ENCODE measurements at regions not wholly inside any gene's neighbourhood (a gene's known extent, or its start where the extent isn't known, plus 50 kb on each side); places are given as distances from the start of the nearest gene placed in this dataset.

- Histone ChIP-seq H3K4me2 (ENCODE audit: low read length) (no peak overlapping the region), H2AFZ (ENCODE audit: low read depth, low read length) (no peak overlapping the region), H3K9ac (ENCODE audit: low read length) (no peak overlapping the region), H4K20me1 (ENCODE audit: insufficient read depth) (no peaks in the 10 kb centered on the region), H3K79me2 (replicated peaks; ENCODE audit: insufficient read depth, low read length) (no peaks in the 10 kb centered on the region), H3K36me3 (ENCODE audit: insufficient read depth, low read length) (no peaks in the 10 kb centered on the region), H3F3A (ENCODE audit: insufficient read depth, low read length, poor library complexity, severe bottlenecking) (no peaks in the 10 kb centered on the region), H3K9me3 (ENCODE audit: low read length) (no peaks in the 10 kb centered on the region), H3K27me3 (ENCODE audit: insufficient read depth, low read depth, low read length) (no peaks in the 10 kb centered on the region), H3K27ac (ENCODE audit: low read length) (no peak overlapping the region), H3K9me2 (ENCODE audit: insufficient read depth, low read length) (no peaks in the 10 kb centered on the region), H3K4me3 (ENCODE audit: low read length) (no peak overlapping the region)
- no peak for TF ChIP-seq TAF1 (IDR thresholded peaks at IDR 0.05; ENCODE audit: low read depth)
- TF ChIP-seq CTCF (IDR thresholded peaks at IDR 0.05; ENCODE audit: poor library complexity, severe bottlenecking) = no peak
- no peak for TF ChIP-seq RAD21 (conservative IDR thresholded peaks at IDR 0.05)
- TF ChIP-seq EP300 (conservative IDR thresholded peaks at IDR 0.05; ENCODE audit: poor library complexity, severe bottlenecking) = no peak
- no peak for TF ChIP-seq SMC3 (conservative IDR thresholded peaks at IDR 0.05; ENCODE audit: poor library complexity)
- TF ChIP-seq EZH2 (IDR thresholded peaks at IDR 0.05; ENCODE audit: borderline replicate concordance, insufficient read depth, low read length, poor library complexity, severe bottlenecking) = no peak
- no peak for TF ChIP-seq MXI1 (conservative IDR thresholded peaks at IDR 0.05; ENCODE audit: poor library complexity, severe bottlenecking)
- no peak for TF ChIP-seq POLR2AphosphoS5 (IDR thresholded peaks at IDR 0.05)
- TF ChIP-seq REST (IDR thresholded peaks at IDR 0.05; ENCODE audit: borderline replicate concordance) = no peak
Observed at GRCh38 chr9:106120071-106120470, 425.7 kb downstream of the TMEM38B start.

GRCh38 chr9:106127776-106128175 is 433.4 kb downstream of the TMEM38B start:
- Histone ChIP-seq H3K79me2 (replicated peaks; ENCODE audit: insufficient read depth, low read length) (no peaks in the 10 kb centered on the region), H3F3A (ENCODE audit: insufficient read depth, low read length, poor library complexity, severe bottlenecking) (no peaks in the 10 kb centered on the region), H3K9ac (ENCODE audit: low read length) (no peak overlapping the region), H3K27ac (ENCODE audit: low read length) (no peak overlapping the region), H3K9me2 (ENCODE audit: insufficient read depth, low read length) (no peaks in the 10 kb centered on the region), H3K27me3 (ENCODE audit: insufficient read depth, low read depth, low read length) (no peaks in the 10 kb centered on the region), H4K20me1 (ENCODE audit: insufficient read depth) (no peaks in the 10 kb centered on the region), H2AFZ (ENCODE audit: low read depth, low read length) (no peak overlapping the region), H3K36me3 (ENCODE audit: insufficient read depth, low read length) (no peaks in the 10 kb centered on the region), H3K4me3 (ENCODE audit: low read length) (no peak overlapping the region), H3K9me3 (ENCODE audit: low read length) (no peaks in the 10 kb centered on the region), H3K4me2 (ENCODE audit: low read length) (no peak overlapping the region)
- TF ChIP-seq TAF1 (IDR thresholded peaks at IDR 0.05; ENCODE audit: low read depth) (no peak), EZH2 (IDR thresholded peaks at IDR 0.05; ENCODE audit: borderline replicate concordance, insufficient read depth, low read length, poor library complexity, severe bottlenecking) (no peak), POLR2AphosphoS5 (IDR thresholded peaks at IDR 0.05) (no peak), EP300 (conservative IDR thresholded peaks at IDR 0.05; ENCODE audit: poor library complexity, severe bottlenecking) (no peak)

Measured in neural cell (in vitro differentiated cells).